Activated T-helper 1 cell treated with anti-CD3 and anti-CD28 coated beads, Interleukin-2, amount 50 U/mL, for 16 hours (primary cell): ENCODE measurements at regions not wholly inside any gene's neighbourhood (a gene's known extent, or its start where the extent isn't known, plus 50 kb on each side); places are given as distances from the start of the nearest gene placed in this dataset.

Experiments used
- DNase-seq, 2 donors: peaks; one replicate each; pipeline ENCODE4 v3.0.0-alpha.2; 2020; ENCODE audit warnings: low read depth in 1 of 2, low spot score in 1 of 2

- no peak for DNase-seq
Measured at GRCh38 chr10:89887406-89887805, 186.0 kb downstream of the KIF20B start.

- DNase-seq = no peak
Measured at GRCh38 chr10:89887830-89888229, 186.4 kb downstream of the KIF20B start.

GRCh38 chr10:89888321-89889070, 187.1 kb downstream of the KIF20B start:
- DNase-seq = no peak

DNA sequence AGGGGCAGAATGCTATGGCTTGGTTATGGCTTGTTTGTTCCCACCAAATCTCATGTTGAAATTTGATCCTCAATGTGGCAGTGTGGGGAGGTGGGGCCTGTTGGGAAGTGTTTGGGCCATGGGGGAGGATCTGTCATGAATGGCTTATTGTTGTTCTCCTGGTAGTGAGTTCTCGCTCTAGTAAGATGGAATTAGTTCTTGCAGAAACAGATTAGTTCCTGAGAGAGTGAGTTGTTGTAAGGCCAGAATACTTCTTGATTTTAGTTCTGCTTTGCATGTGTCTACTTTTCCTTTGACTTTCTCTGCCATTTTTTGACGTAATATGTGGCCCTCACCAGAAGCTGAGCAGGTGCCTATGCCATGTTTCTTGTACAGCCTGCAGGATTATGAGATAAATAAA, 188.2 kb downstream of the KIF20B start:
- no peak for DNase-seq

DNA sequence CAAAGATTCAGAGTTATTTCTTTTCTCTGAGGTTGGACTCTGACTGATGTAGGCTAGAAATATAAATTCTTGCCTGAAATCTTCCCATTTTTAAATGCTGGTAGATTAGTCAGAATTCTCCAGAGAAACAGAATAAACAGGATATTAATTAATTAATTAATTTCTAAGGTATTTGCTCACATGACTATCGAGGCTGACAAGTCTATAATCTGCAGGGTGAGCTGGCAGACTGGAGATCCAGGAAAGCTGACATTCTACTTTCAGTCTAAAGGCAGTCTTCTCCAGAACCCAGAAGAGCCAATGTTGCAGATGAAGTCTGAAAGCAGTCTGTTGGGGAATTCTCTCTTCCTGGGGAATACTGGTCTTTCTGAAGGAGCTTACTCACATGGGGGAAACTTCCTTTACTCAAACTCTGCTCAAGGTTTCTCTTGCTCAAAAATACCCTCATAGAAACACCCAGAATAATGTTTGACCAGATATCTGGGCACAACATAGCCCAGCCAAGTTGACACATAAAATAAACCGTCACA, 189.7 kb downstream of the KIF20B start:
- DNase-seq = no peak

DNA sequence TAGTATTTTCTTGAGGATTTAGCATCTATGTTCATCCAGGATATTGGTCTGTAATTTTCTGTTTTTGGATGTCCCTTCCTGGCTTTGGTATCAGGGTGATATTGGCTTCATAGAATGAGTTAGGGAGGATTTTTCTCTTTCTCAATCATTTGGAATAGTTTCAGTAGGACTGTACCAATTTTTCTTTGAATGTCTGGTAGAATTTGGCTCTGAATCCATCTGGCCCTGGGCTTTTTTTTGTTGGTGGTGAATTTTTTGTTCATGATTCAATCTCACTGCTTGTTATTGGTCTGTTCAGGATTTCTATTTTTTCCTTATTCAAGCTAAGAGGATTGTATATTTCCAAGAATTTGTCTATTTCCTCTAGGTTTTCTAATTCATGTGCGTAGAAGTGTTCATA, 192.7 kb downstream of the KIF20B start:
- DNase-seq = no peak

DNA sequence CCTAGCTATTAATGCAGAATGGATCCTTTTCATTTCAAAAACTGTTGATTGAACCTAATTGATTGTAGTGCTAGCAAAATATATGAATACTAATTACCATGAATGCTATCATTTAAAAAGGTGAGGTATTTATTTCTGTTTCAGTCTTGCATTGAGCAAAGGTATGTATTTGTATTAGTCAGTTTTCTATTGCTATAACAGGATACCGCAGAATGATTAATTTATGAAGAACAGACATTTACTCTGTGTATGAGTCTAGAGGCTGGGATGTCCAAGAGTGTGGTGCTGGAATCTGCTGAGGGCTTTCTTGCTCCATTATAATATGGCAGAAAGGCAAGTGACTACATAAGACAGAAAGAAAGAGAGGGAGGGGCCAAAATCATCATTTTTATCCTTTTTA, 199.2 kb downstream of the KIF20B start:
- DNase-seq = no peak

DNA sequence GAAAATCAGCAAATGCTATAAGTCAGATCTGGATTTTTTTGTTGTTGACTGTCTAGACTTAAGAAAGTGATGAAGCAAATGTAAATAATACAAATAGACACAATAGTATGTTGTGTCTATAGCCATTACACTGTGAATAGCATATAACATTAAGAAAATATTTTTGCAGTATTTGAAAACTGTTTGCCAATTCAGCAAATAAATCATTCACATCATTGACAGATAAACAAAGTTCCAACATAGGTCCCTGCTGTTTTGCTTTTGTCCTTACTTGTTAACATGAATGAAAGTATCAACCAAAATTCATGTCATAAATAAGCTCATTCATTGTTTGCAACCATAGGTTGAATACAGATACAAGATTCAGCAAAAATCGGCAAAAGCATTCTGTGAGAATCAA, 200.5 kb downstream of the KIF20B start:
- DNase-seq = no peak

DNA sequence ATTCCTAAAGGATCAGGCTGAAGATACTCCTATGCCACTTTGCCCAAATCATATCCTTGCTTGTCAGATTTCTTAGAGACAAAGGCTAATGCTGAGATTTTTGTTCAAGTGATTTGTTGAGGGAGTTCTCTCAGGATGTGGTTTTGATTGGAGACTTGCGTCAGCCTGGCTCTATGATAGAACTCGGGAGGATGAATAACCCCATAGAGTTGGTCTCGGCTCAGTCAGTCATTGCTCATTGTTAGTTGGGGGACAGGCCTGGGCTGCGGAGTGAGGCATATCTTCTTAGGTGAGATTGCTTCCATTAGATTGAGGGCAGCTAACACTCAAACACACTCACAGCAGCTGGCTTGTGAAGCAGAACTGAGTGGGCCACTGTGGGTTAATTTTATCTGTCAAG, 203.4 kb downstream of the KIF20B start:
- no peak for DNase-seq

DNA sequence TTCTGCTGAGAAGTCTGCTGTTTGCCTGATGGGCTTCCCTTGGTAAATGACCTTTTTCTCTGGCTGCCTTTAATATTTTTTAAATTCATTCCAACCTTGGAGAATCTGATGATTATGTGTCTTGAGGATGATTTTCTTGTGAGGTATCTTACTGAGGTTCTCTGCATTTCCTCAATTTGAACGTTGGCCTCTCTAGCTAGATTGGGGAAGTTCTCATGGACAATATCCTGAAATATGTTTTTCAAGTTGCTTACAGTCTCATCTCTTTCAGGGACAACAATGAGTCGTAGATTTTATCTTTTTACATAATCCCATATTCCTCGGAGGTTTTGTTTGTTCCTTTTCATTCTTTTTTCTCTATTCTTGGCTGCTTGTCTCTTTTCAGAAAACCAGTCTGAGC, 208.4 kb downstream of the KIF20B start:
- no peak for DNase-seq

DNA sequence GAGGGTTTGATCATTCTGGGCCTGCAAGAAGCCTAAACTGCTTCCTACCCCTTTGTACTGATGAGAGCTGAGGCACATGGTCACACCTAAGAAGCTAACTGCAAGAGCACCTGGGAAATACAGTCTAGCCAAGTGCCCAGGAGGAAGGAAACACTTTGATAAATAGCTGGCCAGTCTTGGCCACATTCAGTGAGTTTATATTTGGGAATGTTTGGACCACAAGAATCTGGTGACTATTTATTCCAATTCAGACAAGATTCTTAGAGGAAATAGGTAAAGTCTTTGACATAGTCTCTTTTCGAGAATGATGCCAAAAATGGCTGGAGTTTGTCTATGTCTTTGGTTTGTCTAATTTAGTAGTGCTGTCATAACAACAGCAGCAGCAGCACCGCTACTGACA, 213.6 kb downstream of the KIF20B start:
- DNase-seq = no peak

DNA sequence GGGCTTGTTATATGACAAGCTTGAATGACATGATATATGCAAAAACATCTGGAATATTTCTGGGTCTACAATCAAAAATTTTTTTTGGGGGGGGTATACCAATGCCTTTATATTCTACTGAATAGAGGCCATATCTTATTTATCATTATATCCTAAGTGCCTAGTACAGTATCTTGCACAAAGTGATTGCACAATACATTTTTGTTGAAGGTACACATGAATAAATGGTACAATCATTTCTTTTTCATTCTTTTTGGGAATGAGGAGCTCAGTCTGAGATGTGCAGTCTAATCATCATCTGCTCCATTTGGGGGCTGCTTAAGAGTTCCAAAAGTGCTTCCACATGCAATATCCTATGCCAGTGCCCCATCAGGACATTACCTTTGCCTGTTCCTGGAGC, 214.6 kb downstream of the KIF20B start:
- DNase-seq = no peak

GRCh38 chr10:89916468-89917215, 215.3 kb downstream of the KIF20B start:
- no peak for DNase-seq

GRCh38 chr10:89921403-89921802, 220.0 kb downstream of the KIF20B start:
- DNase-seq = no peak

- no peak for DNase-seq
Measured at GRCh38 chr10:89923661-89924060, 222.3 kb downstream of the KIF20B start.

DNA sequence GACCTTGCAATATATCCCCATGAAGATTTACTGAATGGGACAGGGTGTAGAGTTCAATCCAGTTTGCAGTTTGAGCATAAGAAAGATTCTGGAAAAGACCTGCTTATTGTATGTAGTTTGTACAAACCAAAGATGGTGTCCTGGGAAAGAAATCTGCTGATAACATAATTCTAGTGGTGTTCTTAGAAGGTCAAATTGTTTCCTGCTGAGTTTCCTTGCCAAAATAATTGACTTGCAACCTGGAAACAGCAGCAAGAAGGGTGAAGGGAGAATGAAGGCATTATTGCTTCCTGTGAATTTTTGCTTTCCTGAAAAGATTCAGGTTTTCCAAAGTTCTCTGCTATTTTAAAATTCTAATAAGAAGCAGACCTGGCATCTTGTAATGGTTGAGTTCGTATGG, 222.9 kb downstream of the KIF20B start:
- DNase-seq = no peak

DNA sequence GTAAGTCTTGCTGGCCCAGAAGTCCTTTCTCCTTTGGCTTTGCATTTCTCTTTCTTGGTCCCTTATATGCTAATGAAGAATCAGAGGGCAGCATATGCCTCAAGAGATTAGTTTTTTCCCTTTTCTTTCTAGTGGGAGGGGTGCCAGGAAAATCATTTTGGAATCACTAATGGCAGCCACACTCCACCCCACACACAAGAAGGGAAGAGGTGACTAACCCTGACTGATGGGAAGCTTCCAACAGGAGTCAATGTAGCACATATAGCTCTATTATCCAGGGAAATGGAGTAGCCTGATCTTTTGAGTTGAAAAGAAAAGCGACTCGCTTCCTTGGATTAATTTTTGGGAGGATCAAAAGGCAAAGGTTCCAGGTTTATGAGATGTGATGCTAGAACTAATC, 225.3 kb downstream of the KIF20B start:
- DNase-seq = no peak

DNA sequence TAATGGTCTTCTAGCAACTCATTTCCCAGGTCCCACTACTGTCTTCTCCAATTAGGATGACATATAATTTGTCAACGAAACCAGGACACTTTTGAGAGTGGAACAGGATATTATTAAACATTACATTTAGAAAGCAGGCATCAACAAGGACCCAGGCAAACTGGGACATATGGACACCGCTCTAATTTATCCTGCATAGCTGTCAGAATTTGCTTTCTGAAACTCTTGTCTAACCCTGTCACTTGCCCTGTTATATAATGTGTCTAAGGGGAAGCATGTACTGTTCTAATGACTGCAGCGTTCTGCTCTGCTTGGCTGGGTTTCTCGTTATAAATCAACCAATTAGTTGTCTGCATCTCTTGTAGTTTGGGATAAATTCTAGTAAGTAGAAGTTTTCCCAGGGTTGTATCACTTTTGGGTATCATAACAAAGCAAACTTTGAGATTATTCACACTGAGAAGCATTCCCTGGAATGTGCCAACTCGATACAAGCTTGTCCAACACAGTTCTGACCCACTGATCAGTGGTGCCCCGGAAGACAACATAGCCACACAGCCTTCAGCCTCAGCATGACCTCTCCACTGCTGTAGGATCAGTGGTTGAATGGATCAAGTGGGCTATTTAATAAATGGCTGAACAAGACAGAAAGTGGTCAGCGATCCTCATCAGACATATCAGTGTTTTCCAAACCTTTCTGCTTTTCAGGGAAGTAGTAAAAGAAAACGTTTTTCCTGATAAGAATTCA, 228.1 kb downstream of the KIF20B start:
- no peak for DNase-seq

GRCh38 chr10:89937494-89937893, 236.1 kb downstream of the KIF20B start:
- no peak for DNase-seq

DNA sequence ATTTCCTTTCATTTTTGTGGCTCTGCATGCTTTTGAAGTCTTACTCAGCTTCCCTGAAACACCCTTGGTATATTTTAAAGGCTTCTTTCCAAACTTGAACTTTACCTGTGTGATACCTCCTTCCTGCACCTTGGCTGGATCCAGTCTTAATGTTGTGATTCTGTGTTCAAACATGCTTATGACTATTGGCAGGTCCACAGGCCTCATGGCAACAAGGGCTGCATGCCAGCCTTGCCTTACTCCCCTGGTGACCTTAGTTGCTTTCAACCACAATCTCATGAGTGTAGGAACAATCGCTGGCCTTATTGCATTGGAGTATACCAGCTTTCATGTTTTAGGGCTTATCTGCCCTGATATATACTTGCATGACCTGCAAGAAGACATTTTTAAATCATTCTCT, 238.7 kb downstream of the KIF20B start:
- DNase-seq = no peak

DNA sequence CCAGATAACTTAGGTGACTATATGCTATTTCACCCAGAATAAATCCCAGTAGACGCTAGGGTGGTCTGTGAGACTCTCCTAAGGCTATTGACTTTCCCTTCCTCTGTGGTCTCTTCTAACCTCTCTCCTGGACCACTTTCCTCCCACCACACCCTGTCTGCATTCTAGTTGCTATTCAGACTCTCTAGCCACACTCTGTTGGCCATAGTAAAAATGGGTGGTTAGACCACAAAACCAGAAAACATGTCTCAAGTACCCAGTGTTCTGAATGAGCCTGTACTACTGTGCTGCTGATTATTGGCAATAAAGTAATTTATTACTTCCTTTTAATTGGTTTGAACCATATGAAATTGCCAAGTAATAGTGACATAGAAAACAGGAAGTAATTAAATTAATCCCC, 240.8 kb downstream of the KIF20B start:
- no peak for DNase-seq

- DNase-seq = no peak
Measured at GRCh38 chr10:89944138-89944537, 242.7 kb downstream of the KIF20B start.
